Daoy (cell line): ENCODE measurements at regions not wholly inside any gene's neighbourhood (a gene's known extent, or its start where the extent isn't known, plus 50 kb on each side); places are given as distances from the start of the nearest gene placed in this dataset.
"Not testable (repeated sequence)": the region's sequence is repeated elsewhere in the genome, so short reads cannot be mapped to it uniquely, and the experiment has no call there.

Experiments
- DNase-seq: peaks from one replicate; pipeline ENCODE4 v3.0.0-alpha.2; 2015; ENCODE audit warnings: low read depth

DNA sequence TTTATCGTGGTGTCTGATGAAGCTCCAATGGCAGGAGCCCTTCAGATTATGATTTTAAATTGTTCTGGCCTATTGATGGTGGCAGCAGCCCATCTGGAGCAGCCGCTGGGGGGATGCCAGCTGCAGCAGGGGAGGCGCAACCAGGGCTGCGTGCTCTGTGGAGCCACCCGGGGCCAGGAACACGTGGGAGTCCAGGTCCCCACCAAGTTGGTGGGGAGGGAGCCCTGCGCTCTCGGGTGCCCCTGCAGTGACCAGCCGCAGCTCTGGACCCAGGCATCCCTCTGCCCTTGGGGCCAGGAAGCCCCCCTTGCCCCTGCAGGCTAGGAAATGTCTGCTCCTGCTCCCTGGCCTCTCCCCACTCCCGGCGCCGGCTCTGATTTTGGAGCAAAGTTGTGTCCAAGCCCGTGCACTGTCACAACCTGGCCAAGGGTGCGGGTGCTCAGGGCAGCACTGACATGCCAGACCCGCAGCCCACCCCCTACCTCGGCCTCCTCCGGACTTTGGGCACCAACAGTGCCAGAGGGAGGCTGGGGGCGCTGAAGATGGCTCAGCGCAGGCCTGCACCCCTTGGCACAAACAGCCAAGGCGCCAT, 147.2 kb upstream of the ADO start:
- no peak for DNase-seq

DNA sequence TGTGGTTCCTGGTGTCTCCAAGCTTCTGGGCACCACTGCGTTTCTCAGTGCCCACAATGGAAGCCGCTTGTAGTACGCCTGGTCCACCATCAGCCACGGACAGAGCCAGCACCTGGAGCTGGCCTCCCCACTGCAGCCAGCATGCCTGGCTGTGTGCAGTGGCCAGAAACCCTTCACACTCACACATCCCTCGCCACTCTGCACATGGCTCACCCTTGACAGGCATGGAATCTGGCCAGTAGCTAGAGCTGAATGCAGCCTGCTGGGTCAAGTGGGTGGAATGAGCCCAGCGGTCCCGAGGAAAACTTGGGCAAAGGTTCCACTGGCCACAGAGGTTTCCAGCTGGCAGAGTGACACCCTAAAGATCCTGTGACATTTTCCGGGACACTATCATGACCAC, 146.0 kb upstream of the ADO start:
- no peak for DNase-seq

DNA sequence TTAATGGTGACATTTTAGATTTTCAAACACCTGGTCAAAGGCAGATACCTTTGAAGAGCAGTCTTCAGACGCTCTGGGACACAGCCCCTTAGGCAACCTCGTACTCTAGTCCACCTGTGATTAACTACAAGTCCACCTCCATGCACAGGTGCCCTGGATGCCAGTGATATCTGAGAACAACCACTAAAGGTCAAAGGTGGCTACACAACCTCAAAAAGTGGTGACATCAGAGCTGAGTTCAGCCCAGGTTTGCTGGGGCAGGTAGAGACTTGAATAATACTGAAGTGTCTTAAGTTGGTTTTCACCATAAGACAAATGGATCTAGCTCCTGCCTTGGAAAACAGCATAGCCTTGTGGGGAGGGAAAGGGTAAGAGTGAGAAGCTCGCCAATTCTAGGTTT, 143.4 kb upstream of the ADO start:
- DNase-seq, result no peak

DNA sequence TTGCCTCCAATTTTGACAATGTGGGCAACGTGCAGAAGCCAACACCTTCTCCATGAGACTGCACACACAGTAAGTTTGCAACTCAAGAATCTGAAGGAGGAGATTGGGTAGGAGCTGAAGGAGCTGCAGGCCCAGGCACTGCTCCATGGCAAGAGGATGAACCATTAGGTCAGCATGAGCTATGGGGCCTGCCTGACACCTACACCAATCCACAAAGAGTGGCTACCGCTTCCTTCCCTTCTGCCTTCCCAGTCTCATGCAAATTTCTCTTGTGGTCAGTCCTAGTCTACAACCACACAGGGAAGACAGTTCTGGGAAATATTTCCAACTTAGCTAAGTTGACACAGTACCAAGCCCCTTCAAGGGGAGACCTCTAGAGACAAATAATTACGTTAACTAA, 142.0 kb upstream of the ADO start:
- DNase-seq, result no peak

DNA sequence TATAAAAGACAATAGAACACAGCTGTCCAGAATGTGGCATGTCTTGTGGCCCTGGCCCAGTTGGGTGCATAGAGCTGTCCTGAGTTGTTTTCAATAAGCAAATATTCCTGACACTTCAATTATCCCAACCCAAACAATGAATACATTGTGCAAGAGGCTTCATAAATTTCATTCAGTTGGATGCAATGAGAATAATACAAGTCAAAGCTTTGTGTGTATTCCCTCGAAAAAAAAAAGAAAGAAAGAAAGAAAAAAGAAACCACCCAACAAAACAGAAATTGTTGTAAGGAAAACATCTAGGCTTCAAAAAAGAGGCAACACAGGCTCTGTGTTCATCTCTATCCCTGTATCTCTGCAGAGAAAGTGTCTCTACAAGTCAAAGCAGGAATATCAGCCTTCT, 138.7 kb upstream of the ADO start:
- no peak for DNase-seq

DNA sequence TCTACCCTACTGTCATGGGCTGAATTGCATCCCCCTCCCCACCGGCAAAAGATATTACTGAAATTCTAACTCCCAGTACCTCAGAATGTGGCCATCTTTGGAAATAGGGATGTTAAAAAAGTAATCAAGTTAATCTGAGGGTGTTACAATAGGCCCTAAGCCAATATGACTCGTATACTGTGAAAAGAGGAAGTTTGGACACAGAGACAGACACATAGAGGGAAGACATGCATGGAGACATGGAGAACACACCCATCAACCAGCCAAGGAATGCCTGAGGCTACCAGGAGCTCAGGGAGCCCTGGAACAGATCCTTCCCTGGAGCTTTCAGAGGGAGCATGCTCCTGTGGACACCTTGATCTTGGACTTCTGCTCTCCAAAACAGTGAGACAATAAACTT, 138.2 kb upstream of the ADO start:
- DNase-seq, result no peak

DNA sequence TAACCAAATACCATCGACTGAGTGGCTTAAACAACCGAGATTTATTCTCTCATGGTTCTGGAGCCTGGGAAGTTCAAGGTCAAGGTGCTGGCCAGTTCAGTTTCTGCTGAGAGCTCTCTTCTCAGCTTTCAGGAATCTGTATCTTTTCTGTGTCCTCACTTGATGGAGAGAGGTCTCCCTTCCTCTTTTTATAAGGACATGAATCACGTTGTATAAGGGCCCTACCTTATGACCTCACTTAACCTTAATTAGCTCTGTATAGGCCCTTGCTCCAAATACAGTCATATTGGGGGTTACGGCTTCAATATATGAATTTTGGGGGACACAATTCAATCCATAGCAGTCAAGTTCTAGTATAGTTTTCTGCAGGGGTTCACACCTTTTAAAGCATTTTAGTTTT, 135.2 kb upstream of the ADO start:
- DNase-seq, result no peak

DNA sequence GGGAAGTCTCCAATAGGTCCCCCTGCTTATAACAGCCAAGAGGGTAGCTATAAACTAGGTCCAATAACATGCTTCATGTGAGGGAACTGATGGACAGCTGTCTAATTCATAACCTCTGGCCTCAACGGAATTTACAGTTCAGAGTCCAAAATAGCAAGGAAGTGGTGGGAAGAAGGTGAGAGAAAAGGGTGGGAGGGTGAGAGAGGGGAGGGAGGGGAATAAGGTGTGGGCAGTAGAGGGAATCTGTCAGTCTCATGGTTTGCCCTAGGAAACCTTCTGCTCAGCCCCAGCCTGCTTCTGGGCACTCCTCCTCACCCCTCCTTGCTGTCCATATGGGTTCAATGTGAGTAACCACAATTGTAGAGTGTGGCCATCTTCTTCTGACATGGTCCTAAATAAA, 133.4 kb upstream of the ADO start:
- no peak for DNase-seq

DNA sequence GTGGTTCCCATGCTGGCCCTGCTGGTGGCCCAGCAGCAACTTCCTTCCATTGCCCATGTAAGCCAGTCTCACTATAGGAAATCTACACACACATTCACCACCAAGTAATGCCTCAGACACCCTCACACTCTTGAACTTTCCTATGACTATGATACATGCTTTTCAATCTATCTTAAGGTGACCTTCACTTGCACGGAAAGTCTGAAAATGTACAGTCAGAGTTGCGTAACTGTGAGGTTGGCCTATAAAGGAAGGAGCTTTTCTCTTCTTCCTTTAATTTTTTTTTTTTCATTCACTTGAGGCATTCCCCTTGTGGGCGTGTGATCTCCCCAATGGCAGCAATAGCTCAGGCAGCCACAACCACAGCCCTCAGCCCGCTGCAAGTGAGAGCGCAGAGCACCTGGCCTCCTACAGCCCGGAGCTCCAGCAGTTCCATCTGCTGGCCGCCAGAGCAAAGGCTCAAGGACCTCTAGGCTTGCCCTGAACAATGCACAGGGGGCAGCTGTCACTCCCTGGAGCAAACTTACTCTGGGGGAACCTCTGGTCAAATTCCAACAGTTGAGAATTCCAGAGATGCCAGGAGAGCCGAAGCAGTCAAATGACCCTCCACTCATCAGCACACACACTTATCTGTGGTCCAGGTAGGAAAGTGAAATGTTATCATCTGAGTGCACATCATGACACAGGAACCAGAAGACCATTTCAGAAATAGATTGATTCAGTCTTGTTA, 123.1 kb upstream of the ADO start:
- DNase-seq, result peak; percentile 37

DNA sequence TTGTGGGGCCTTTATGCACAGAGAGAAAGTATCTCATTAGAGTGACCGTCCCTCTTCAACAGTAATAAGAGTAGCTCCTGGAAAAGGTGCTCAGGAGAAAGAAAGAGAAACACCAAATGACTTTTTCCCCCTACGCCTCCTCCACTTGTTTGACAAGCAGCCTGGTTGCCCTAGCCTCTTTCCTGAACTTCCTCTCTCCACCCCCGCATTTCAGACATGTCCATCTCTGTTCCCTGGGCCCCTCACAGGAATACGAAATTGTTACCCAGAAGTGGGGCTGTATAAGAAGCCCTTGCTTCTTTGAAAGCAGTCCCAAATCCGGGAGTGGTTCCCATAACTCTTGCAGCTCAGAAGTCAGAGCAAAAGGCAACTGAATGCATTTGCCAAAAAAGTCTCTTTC, 119.6 kb upstream of the ADO start:
- DNase-seq, result no peak

DNA sequence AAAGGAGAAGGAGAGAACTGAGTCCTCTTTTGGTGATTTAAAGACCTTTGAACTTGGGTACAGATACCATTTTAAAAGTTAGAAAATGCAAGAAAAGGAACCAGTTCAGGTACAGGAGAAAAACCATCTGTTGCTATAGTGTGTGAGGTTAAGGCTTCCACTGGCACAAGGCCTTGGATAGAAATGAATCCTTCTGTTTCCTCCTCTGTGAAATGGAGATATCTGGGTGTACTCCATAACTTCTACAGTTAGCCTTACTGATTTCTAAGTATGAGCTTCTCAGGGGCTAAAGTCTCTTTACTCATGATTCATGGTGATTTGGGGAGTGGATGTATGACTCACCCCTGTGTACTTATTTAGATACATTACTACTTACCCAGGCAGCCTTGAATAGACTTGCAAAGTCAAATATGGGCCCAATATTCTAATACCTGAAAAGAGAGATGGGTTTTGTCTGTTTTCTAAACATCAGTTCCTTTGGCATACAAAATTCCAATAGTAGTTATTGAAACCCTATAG, 117.2 kb upstream of the ADO start:
- peak; percentile 5 for DNase-seq

DNA sequence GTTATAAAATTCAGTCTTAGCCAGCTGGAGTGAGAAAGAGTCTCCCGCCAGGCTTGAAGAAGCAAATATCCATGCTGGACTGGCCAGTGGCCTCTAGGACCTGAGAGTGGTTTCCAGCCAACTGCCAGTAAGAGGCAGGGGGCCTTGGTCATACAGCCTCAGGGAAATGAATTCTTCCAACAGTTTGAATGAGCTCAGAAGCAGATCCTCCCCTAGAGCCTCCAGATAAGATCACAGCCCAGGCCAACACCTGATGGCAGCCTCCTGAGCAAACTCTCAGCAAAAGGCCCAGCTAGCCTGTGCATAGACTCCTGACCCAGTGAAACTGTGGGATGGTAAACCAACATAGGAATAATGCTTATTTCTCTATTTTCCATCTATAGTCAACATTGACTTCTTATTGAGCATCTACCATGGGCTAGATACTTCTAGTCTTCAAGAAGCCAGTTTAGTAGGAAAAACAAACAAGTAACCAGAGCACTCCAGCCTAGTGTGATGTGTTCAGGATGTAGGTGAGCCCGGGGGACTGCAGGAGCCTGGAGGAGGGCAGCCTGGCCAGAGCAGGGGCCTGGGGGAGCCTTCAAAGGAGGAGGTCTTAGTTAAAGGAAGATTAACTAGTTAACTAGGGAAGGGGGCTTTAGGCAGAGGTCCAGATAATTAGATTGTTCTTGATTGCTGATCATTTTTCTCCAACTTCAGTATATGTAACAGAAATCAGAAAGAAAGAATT, 115.4 kb upstream of the ADO start:
- no peak for DNase-seq

DNA sequence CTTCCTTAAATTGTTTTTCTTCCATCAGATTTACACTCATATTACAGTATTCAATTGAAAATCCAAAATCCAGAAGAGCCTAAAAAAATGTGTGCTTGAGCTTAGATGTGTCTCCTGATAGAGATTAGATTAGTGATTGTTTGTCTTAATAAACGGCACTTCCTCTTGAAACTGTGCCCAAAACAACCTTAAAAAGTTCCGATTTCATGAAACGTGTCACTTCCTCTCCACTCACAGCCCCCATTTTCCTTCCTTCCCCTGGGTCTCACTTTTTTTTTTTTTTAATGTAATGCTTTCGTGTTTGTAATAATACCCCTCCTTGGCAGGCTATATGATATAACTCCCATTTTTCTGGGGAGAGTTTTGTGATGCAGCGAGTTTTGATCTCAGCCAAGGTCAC, 114.8 kb upstream of the ADO start:
- no peak for DNase-seq

DNA sequence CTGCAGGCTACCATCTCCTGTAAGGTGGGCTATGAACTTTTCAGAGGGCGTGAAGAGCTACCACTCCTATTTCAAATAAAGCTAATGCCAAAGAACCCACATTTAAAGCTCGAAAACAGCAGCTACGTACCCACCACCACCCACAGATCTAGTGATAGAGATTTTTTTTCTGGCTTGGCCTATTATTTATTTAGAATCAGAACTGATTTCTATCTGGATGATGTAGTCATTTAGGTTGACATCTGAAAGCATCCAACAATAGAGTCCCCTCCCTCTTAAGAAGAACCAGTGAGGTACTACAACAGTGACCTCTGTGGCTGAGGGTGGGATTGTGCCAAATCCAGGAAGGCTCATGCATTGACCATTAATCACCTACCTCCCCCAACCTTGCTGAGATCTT, 113.8 kb upstream of the ADO start:
- DNase-seq, result peak; percentile 13

DNA sequence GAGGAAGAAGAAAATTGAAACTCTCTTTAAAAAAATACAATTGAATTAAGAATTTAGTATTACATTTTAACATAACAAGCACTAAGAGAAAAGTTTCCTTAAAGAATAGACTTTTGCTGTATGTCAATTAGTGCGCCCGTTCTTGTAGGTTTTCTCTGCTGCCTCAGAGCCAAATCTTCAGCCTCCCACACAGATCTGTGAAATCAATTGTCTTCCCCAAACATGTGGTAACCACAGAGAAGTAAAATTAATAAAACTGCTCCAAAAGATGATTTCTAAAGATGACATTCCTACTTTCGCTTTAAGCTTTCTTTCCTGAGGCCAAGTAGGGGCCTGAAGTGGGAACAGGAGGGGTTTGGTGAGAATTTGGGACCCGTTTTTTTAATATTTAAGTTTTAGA, 113.2 kb upstream of the ADO start:
- no peak for DNase-seq

DNA sequence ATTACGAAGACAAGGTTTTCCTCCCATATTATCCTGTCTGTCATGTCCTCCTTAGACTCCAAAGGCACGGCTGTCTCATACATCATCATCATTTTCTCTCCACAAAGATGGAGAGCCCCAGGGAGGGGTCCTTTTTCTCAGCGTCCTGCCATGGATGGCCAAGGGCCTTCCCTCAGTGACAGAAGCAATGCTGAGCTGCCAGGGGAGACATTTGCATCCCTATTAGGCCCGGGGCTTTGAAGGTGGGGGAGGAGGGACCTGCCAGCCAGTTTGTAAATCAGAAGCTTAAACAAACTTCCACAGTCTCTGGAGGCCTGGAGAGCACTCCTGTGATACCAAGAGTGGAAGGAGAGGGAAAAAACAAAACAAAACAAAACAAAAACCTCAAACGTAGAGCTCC, 112.4 kb upstream of the ADO start:
- no peak for DNase-seq

DNA sequence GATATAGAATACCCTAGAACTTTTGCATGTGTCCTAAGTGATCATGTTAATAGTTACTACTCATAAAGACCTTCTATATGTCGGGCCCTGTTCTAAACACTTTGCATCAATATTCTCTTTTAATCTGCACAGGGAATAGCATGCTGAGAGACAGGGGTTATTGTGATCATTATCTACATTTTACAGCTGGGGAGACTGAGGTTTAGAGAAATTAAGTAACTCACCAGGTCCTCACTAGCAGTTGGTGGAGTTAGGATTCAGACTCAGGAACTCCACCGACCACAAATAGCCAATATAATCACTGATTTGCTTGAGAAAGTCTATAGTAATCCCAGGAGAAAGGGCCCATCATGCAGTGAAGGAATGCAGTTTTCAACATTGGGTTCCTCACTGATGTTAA, 111.2 kb upstream of the ADO start:
- no peak for DNase-seq

DNA sequence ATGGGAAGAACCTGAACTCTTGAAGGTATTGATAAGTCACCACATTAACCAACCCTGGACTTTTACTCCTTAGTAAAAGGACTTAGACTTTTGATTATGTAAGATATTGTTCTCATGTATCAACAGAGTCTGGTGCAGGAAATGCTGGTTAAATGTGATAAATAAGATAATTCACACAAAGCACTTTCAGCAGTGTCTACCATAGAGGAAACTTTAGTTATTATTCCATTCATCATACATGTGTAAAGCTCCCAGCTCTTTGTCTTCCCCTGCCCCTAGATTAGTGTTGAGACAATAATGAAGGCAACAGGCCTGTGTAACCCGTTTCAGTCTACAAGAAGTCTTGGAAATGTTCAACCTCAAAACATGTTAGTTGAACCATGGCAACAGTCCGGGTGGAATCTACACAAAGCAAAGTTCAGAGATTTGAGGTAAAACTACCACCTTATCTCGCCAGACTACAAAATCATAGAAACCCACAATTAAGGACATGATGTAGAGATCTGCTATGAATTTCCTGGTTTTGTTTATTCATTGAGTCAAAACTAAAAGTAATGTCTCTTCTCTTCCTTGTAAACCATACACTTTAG, 109.9 kb upstream of the ADO start:
- DNase-seq, result no peak

DNA sequence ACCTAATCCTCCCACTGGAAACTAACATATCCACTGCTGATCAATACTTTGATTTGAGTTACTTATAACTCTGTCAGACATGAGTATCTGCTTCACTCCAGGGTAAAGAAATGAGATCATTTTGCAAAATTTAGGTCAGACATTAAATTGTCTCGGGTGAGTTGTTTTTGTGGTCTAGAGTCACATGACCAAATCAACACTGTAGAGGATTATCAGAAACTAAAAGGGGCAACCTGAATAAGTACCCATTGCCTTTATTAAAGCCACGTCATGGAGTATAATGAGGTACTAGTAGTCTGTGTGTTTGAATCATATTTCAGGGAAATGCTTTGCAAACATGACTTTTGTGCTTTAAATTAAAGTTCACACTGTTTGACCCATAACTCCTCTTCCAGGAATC, 107.7 kb upstream of the ADO start:
- DNase-seq, result no peak

DNA sequence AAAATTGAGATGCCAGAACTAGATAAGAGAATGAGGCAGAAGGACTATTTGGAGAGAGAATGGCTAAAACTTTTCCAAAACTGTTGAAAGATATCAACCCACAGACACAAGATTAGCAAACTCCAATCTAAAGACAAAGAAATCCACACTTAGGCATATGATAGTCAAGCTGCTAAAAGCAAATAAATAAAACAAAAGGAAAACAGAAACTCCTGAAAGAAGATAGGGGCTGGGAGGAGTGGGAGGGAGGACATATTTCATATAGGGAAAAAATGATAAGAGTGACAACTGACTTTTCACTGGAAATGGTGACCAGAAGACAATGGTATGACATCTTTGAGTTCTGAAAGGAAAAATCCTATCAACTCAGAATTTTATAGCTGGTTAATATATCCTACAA, 105.4 kb upstream of the ADO start:
- DNase-seq, result no peak

DNA sequence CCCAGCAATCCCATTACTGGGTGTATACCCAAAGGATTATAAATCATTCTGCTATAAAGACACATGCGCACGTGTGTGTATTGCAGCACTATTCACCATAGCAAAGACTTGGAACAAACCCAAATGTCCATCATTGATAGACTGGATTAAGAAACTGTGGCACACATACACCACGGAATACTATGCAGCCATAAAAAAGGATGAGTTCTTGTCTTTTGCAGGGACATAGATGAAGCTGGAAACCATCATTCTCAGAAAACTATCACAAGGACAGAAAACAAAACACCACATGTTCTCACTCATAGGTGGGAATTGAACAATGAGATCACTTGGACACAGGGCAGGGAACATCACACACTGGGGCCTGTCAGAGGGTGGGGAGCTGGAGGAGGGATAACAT, 100.4 kb upstream of the ADO start:
- DNase-seq, result not testable (repeated sequence)

DNA sequence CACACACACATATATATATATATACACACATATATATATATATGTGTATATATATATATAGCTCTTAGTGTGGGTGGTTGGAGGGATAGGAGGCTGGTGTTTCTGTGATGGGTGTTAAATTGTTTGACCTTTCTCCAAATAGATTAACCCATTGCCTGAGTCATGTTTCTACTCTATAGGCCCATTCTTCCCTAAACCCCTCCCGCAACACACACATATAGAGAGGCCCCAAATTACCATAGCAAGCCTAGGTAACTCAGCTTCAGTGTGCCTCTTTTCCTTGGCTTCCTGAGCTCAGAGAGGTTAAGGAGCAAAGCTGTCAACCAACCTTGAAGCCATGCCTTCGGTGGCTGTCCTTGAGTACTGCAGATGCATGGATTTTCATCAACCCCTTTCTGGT, 98.7 kb upstream of the ADO start:
- DNase-seq, result no peak

DNA sequence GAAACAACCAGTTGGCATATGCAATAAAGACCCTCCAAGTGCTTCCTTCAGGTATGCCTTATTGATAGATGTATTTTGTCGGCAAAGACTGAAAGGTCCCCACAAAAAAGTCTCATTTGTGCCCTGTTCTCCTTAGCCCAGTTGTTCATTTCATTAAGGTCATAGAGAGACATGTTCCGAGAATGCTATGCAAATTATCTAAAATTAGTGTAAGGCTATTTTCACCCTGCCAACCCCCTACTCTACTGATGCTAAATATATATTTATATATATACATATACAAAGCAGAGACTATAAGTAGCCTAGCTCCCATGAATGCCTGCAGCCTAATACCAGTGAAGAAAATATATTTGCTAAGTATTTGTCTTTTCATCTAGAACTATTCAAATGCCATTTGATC, 96.7 kb upstream of the ADO start:
- DNase-seq, result no peak
